ENCODE measurements at regions not wholly inside any gene's neighbourhood (a gene's known extent, or its start where the extent isn't known, plus 50 kb on each side); places are given as distances from the start of the nearest gene placed in this dataset.

DNA sequence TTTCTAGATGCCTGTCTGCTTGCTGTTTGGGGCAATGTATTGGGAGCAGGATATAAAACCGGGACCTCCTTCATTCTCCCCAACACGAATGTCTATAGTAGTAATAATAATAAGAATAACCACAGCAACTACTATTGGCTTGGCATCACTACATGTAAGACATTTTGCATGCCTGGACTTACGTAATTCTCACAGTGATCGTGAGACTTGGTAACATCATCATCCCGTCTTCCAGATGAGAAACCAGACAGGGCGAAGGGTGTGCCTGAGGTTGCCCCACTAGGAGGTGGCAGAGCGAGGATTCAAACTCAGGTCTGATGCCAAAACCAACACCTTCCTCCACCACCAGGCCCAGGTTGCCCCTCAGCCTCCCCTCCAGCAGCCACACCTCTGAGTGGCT, 185.1 kb downstream of the RGS3 start:
- no peaks in the 10 kb centered on the region for H3K36me3 ChIP-seq (ENCODE audit: control insufficient read depth in 2 of 4, insufficient read depth in 4 of 4, low read length in 3 of 4)
- H2AK5ac ChIP-seq (ENCODE audit: low read depth, low read length) = no peak overlapping the region
- H3K23ac ChIP-seq (ENCODE audit: insufficient read length) = no peak overlapping the region
- H2AFZ ChIP-seq (ENCODE audit: low read length) = no peak overlapping the region
- no peaks in the 10 kb centered on the region for H3K23me2 ChIP-seq (ENCODE audit: low read depth, low read length)
- H2BK15ac ChIP-seq (ENCODE audit: low read length) = peak overlapping the region; percentile 31; the same call in 1 of the 2 replicates
- no peak overlapping the region for H2BK120ac ChIP-seq (replicated peaks; ENCODE audit: low read depth, low read length)
- CTCF ChIA-PET (ENCODE audit: partially characterized antibody) = interaction anchor here (5.5 to 18.7 kb wide), 2 partner anchors 8 to 54 kb away, joined by 44 to 1065 read pairs; no protein-coding TSS in a partner anchor
- H3K27ac ChIP-seq (ENCODE audit: low read depth, low read length) = no peak overlapping the region
- no peak overlapping the region for H3K4ac ChIP-seq (replicated peaks; ENCODE audit: insufficient read length, low read depth, low read length)
- H4K8ac ChIP-seq (ENCODE audit: extremely low read depth, insufficient read depth, low read length) = no peak overlapping the region
- DNase-seq (ENCODE audit: low read depth in 1 of 2, low spot score in 2 of 2) (no peak), FAIRE-seq (no peak)
- no peak overlapping the region for H3K4me2 ChIP-seq (ENCODE audit: insufficient read depth in 1 of 2, low read depth in 2 of 2, low read length in 2 of 2)
- H2BK12ac ChIP-seq (ENCODE audit: low read depth, low read length) = no peak overlapping the region
- H3K9me3 ChIP-seq (ENCODE audit: insufficient read depth in 2 of 2, low read depth in 1 of 2, low read length in 1 of 2) = no peaks in the 10 kb centered on the region
- H4K20me1 ChIP-seq (replicated peaks in 1 of 2; ENCODE audit: control insufficient read depth in 1 of 2, insufficient read depth in 2 of 2, low read length in 2 of 2) = no peaks in the 10 kb centered on the region
- H3K4me3 ChIP-seq (ENCODE audit: extremely low read depth in 1 of 4, insufficient read depth in 2 of 4, low read depth in 3 of 4, low read length in 4 of 4) = no peak overlapping the region
- no peak overlapping the region for H3K56ac ChIP-seq (replicated peaks; ENCODE audit: insufficient read length, low read depth, low read length)
- H3K14ac ChIP-seq (ENCODE audit: insufficient read length) = no peak overlapping the region
- no peak overlapping the region for H4K91ac ChIP-seq (replicated peaks; ENCODE audit: insufficient read length, low read length)
- no peak overlapping the region for H2BK5ac ChIP-seq (ENCODE audit: low read depth, low read length)
- peaks cover 12 to 43% (median 33%) of the 10 kb centered on the region in 4 experiments for H3K27me3 ChIP-seq (replicated peaks in 1 of 4; ENCODE audit: control insufficient read depth in 3 of 4, extremely low read depth in 1 of 4, insufficient read depth in 3 of 4, low read length in 3 of 4)
- WGBS, 2 experiments (ENCODE audit: extremely low coverage in 1 of 2, insufficient coverage in 1 of 2, insufficient read length in 1 of 2, insufficient replicate concordance in 2 of 2, low coverage in 1 of 2, low lambda C conversion rate in 2 of 2, missing lambda C conversion rate in 1 of 2) = 92% methylated on average over 7 of the region's 7 CpGs; no CpG with 5 or more reads in 1 of the 2 experiments
- peaks cover 0 to 15% (median 6%) of the 10 kb centered on the region in 4 experiments; a peak in 4 of 7 replicates for H3K4me1 ChIP-seq (replicated peaks in 1 of 4; ENCODE audit: control insufficient read depth in 3 of 4, insufficient read depth in 4 of 4, low read length in 3 of 4)
- H3K18ac ChIP-seq (ENCODE audit: extremely low read depth, low read length) = no peak overlapping the region
- H4K5ac ChIP-seq (ENCODE audit: insufficient read length, low read depth, low read length) = no peak overlapping the region
- no peak overlapping the region for H3K9ac ChIP-seq (replicated peaks in 1 of 4; ENCODE audit: extremely low read depth in 1 of 4, low read depth in 3 of 4, low read length in 3 of 4)
- POLR2A ChIA-PET (ENCODE audit: partially characterized antibody) = no interaction called here
- H3K79me2 ChIP-seq (ENCODE audit: control insufficient read depth in 1 of 2, insufficient read depth in 2 of 2, low read length in 2 of 2) = no peaks in the 10 kb centered on the region
- H3K79me1 ChIP-seq (ENCODE audit: low read depth, low read length) = no peaks in the 10 kb centered on the region
- H2BK20ac ChIP-seq (ENCODE audit: low read length) = no peak overlapping the region
- TF ChIP-seq PHF8 (conservative IDR thresholded peaks at IDR 0.05; ENCODE audit: low read depth, low read length) (no peak), SIN3A (conservative IDR thresholded peaks at IDR 0.05 in 1 of 2, IDR thresholded peaks at IDR 0.05 in 1 of 2; ENCODE audit: low read depth in 1 of 2, low read length in 2 of 2) (no peak), SUZ12 (IDR thresholded peaks at IDR 0.05; ENCODE audit: low read length) (no peak), NANOG (IDR thresholded peaks at IDR 0.05; ENCODE audit: insufficient read depth, low read depth, low read length, poor library complexity, severe bottlenecking) (no peak), CHD2 (IDR thresholded peaks at IDR 0.05; ENCODE audit: low read length) (no peak), SAP30 (IDR thresholded peaks at IDR 0.05; ENCODE audit: insufficient read depth, insufficient replicate concordance, low read length) (no peak), TAF1 (IDR thresholded peaks at IDR 0.05; ENCODE audit: low read depth, low read length) (no peak), CBX8 (IDR thresholded peaks at IDR 0.05; ENCODE audit: borderline replicate concordance, low read depth, low read length) (no peak), ZNF274 (IDR thresholded peaks at IDR 0.05; ENCODE audit: borderline replicate concordance, extremely low read depth, low read length) (no peak), RXRA (IDR thresholded peaks at IDR 0.05; ENCODE audit: insufficient read depth, low read depth, low read length) (no peak), ASH2L (IDR thresholded peaks at IDR 0.05; ENCODE audit: low read length) (no peak), HDAC6 (IDR thresholded peaks at IDR 0.05; ENCODE audit: low read depth, low read length) (no peak), MAFK (IDR thresholded peaks at IDR 0.05; ENCODE audit: low read depth, low read length) (no peak)
- TF ChIP-seq, protein P1, sequence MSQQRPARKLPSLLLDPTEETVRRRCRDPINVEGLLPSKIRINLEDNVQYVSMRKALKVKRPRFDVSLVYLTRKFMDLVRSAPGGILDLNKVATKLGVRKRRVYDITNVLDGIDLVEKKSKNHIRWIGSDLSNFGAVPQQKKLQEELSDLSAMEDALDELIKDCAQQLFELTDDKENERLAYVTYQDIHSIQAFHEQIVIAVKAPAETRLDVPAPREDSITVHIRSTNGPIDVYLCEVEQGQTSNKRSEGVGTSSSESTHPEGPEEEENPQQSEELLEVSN (IDR thresholded peaks at IDR 0.05) = no peak
